HepG2 (cell line): ENCODE measurements at regions not wholly inside any gene's neighbourhood (a gene's known extent, or its start where the extent isn't known, plus 50 kb on each side); places are given as distances from the start of the nearest gene placed in this dataset.
A peak's percentile ranks its signal among the peaks of the same experiment; 100 is the strongest.

ENCODE experiments used
- ATAC-seq: fragments of 200-7000 bp; cut with Tn5 transposase; 3 replicates; pipeline ENCODE4 v1.9.1; 2020; ENCODE audit warnings: mild to moderate bottlenecking, moderate library complexity
- BruUV-seq: library from RNA; stranded (reverse); fragments of 400-500 nt; replicated peaks from 2 replicates; lab custom pipeline; 2021; lab: Mats Ljungman, UMichigan
- CTCF ChIA-PET: fragments of 300-600 bp; formaldehyde crosslinking; extraction: SDS; loops from one replicate; lab custom pipeline; 2021; ENCODE audit warnings: low total read pairs, inconsistent platforms, low intra/inter-chr PET ratio; lab: Yijun Ruan, JAX
- POLR2A ChIA-PET: fragments of 350-600 bp; sonication (Branson Sonifier 250); formaldehyde crosslinking; loops from one replicate; lab custom pipeline; 2020; ENCODE audit warnings: antibody characterized with exemption, inconsistent platforms; lab: Yijun Ruan, JAX
- DNase-seq: peaks from one replicate; pipeline ENCODE4 v3.0.0-alpha.2; 2015; ENCODE audit warnings: low spot score
- FAIRE-seq: peaks from 3 replicates; lab custom pipeline; 2011; peaks lifted over from hg19 to GRCh38; lab: Jason Lieb, UNC
- H2AFZ ChIP-seq: one replicate; pipeline ENCODE4 v1.6.1; 2011; ENCODE audit warnings: low read length, inconsistent platforms
- H3K27ac ChIP-seq: fragments of 300-600 bp; 3 replicates; pipeline ENCODE4 v1.8.0; 2011; ENCODE audit warnings: mixed run types, mild to moderate bottlenecking, mixed read lengths, low read length, inconsistent platforms; ENCODE audit not compliant: insufficient read depth; ENCODE audit errors: extremely low read length
- H3K27me3 ChIP-seq, 2 experiments: fragments of 200-600 bp in 1 of 2; 2 replicates in 1 of 2; 3 replicates in 1 of 2; pipeline versions ENCODE4 v1.6.0 to v1.8.0; 2011; ENCODE audit warnings: low read length in 2 of 2, mild to moderate bottlenecking in 2 of 2, moderate library complexity in 2 of 2, inconsistent platforms in 1 of 2; ENCODE audit not compliant: insufficient read depth in 2 of 2, control insufficient read depth in 1 of 2
- H3K36me3 ChIP-seq, 2 experiments: fragments of 200-600 bp in 1 of 2; replicated peaks in 1 of 2; 2 replicates in 1 of 2; 3 replicates in 1 of 2; pipeline versions ENCODE4 v1.5.1 to v1.8.0; 2011; ENCODE audit warnings: low read length in 2 of 2, inconsistent platforms in 1 of 2; ENCODE audit not compliant: insufficient read depth in 2 of 2, control insufficient read depth in 1 of 2
- H3K4me1 ChIP-seq: 2 replicates; pipeline ENCODE4 v1.5.1; 2012; ENCODE audit warnings: low read length, inconsistent platforms; ENCODE audit not compliant: insufficient read depth
- H3K4me2 ChIP-seq: 2 replicates; pipeline ENCODE4 v1.6.0; 2011; ENCODE audit warnings: low read depth, low read length, inconsistent platforms
- H3K4me3 ChIP-seq, 3 experiments: fragments of 200-600 bp in 1 of 3; sonication (generic), shearing (Covaris generic) in 1 of 3; replicated peaks in 1 of 3; 2 replicates each; pipeline ENCODE4 v1.5.1; 2011 to 2016; ENCODE audit warnings: low read length in 3 of 3, inconsistent platforms in 2 of 3, low read depth in 2 of 3, mild to moderate bottlenecking in 2 of 3, control low read depth in 1 of 3, mixed read lengths in 1 of 3; ENCODE audit not compliant: insufficient read depth in 1 of 3
- H3K79me2 ChIP-seq: one replicate; pipeline ENCODE4 v1.6.1; 2011; ENCODE audit warnings: low read length, inconsistent platforms; ENCODE audit not compliant: insufficient read depth
- H3K9ac ChIP-seq: 2 replicates; pipeline ENCODE4 v1.6.0; 2011; ENCODE audit warnings: mild to moderate bottlenecking, low read depth, low read length, inconsistent platforms; ENCODE audit not compliant: insufficient read depth
- H3K9me3 ChIP-seq: 2 replicates; pipeline ENCODE4 v1.5.1; 2012; ENCODE audit warnings: mild to moderate bottlenecking, low read length
- H4K20me1 ChIP-seq: 2 replicates; pipeline ENCODE4 v1.6.0; 2011; ENCODE audit warnings: inconsistent platforms, mild to moderate bottlenecking, low read length, moderate library complexity; ENCODE audit not compliant: insufficient read depth
- FOSL2 ChIP-seq: sonication (generic); formaldehyde crosslinking; IDR thresholded peaks from 2 replicates; pipeline ENCODE4 v1.4.0; 2020; ENCODE audit warnings: missing genetic modification reagents
- GFI1 ChIP-seq: sonication (generic); formaldehyde crosslinking; IDR thresholded peaks from 2 replicates; pipeline ENCODE4 v1.5.0; 2020; ENCODE audit warnings: missing genetic modification reagents, mild to moderate bottlenecking, borderline replicate concordance
- HNF4A ChIP-seq: sonication (generic); formaldehyde crosslinking; IDR thresholded peaks from 2 replicates; pipeline ENCODE4 v1.4.0; 2020; ENCODE audit warnings: missing genetic modification reagents
- HNRNPK ChIP-seq: fragments of 200-400 bp; formaldehyde crosslinking; IDR thresholded peaks from 2 replicates; pipeline ENCODE4 v1.6.1; 2018; ENCODE audit warnings: low read length, low read depth, moderate library complexity, mild to moderate bottlenecking; ENCODE audit not compliant: poor library complexity, severe bottlenecking
- KDM1A ChIP-seq: IDR thresholded peaks from 2 replicates; pipeline ENCODE4 v1.6.1; 2016; ENCODE audit warnings: missing compliant biosample characterization
- SOX5 ChIP-seq: IDR thresholded peaks from 2 replicates; pipeline ENCODE4 v1.6.1; 2016; ENCODE audit warnings: borderline replicate concordance
- ZBTB1 ChIP-seq: sonication (generic); formaldehyde crosslinking; IDR thresholded peaks from 2 replicates; pipeline ENCODE4 v1.4.0; 2020; ENCODE audit warnings: missing genetic modification reagents, borderline replicate concordance
- ZMYM2 ChIP-seq: sonication (generic); formaldehyde crosslinking; IDR thresholded peaks from 2 replicates; pipeline ENCODE4 v1.8.0; 2022; ENCODE audit warnings: mild to moderate bottlenecking, missing genetic modification reagents
- ZMYM3 ChIP-seq: sonication (generic); formaldehyde crosslinking; IDR thresholded peaks from 2 replicates; pipeline ENCODE4 v1.5.1; 2020; ENCODE audit warnings: mild to moderate bottlenecking, missing genetic modification reagents
- ZNF710 ChIP-seq: sonication (generic); formaldehyde crosslinking; IDR thresholded peaks from 2 replicates; pipeline ENCODE4 v1.5.0; 2020; ENCODE audit warnings: mild to moderate bottlenecking, missing genetic modification reagents, borderline replicate concordance
- ZNF770 ChIP-seq: sonication (generic); formaldehyde crosslinking; IDR thresholded peaks from 2 replicates; pipeline ENCODE4 v1.5.0; 2020; ENCODE audit warnings: mild to moderate bottlenecking, missing genetic modification reagents
- WGBS: methylation state at CpG from one replicate; pipeline ENCODE4 v1.1.6; 2017; ENCODE audit warnings: low lambda C conversion rate; 5-methylcytosine and 5-hydroxymethylcytosine counted together
- in situ Hi-C: cut with HindIII; loops from 2 replicates; pipeline ENCODE4 v1.10.0; 2017; ENCODE audit warnings: low pct_unique_long_range_greater_than_20kb; ENCODE audit not compliant: extremely low pct_ligation_motif_present
- intact Hi-C: fragments of 100-400 bp; cut with micrococcal nuclease; formaldehyde crosslinking; loops from one replicate; pipeline ENCODE4 v1.10.0; 2022; ENCODE audit not compliant: unreplicated experiment
- TF ChIP-seq, protein P1 (sequence below): sonication (generic); IDR thresholded peaks from 2 replicates; pipeline ENCODE4 v1.6.1; 2016; ENCODE audit warnings: low read depth, borderline replicate concordance
- TF ChIP-seq, protein P2 (sequence below): IDR thresholded peaks from 2 replicates; pipeline ENCODE4 v1.4.0; 2020; ENCODE audit warnings: mild to moderate bottlenecking, missing genetic modification reagents

- Histone ChIP-seq H3K4me2 (0 out of 2 replicates have a peak overlapping the region, but pooled peaks have one; percentile 1), H2AFZ (no peak overlapping the region), H3K9ac (no peak overlapping the region), H4K20me1 (no peaks in the 10 kb centered on the region), H3K9me3 (no peaks in the 10 kb centered on the region), H3K4me3 (no peak overlapping the region), H3K36me3 (no peaks in the 10 kb centered on the region), H3K27ac (no peak overlapping the region), H3K4me1 (peaks cover 39% of the 10 kb centered on the region), H3K79me2 (no peaks in the 10 kb centered on the region), H3K27me3 (peaks cover 1 to 9% of the 10 kb centered on the region in 2 experiments; a peak in 1 of 5 replicates)
- FAIRE-seq (no peak), ATAC-seq (peak; percentile 29; the same call in 1 of the 3 replicates), DNase-seq (peak; percentile 49)
- POLR2A ChIA-PET: no interaction called here
- 27% methylated on average over 10 of the region's 10 CpGs for WGBS
- CTCF ChIA-PET: no interaction called here
- intact Hi-C loops: no loop called here
- in situ Hi-C loops: no loop called here
- no TSS peak for BruUV-seq
- TF ChIP-seq ZMYM3 (CRISPR knock-in tag) (peak; percentile 33; the same call in 1 of the 2 replicates), KDM1A (peak; percentile 24; the same call in 1 of the 2 replicates), HNF4A (CRISPR knock-in tag) (peak; percentile 68), GFI1 (CRISPR knock-in tag) (no peak), FOSL2 (CRISPR knock-in tag) (peak; percentile 74), ZMYM2 (no peak), SOX5 (CRISPR knock-in tag) (peak; percentile 34; the same call in 1 of the 2 replicates), HNRNPK (no peak), ZNF770 (CRISPR knock-in tag) (peak; percentile 95), ZNF710 (CRISPR knock-in tag) (0 out of 2 replicates have a peak, but pooled peaks have one; percentile 20), ZBTB1 (no peak)
- TF ChIP-seq, protein P1, sequence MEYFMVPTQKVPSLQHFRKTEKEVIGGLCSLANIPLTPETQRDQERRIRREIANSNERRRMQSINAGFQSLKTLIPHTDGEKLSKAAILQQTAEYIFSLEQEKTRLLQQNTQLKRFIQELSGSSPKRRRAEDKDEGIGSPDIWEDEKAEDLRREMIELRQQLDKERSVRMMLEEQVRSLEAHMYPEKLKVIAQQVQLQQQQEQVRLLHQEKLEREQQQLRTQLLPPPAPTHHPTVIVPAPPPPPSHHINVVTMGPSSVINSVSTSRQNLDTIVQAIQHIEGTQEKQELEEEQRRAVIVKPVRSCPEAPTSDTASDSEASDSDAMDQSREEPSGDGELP: peak; percentile 69; the same call in 1 of the 2 replicates
- TF ChIP-seq, protein P2, sequence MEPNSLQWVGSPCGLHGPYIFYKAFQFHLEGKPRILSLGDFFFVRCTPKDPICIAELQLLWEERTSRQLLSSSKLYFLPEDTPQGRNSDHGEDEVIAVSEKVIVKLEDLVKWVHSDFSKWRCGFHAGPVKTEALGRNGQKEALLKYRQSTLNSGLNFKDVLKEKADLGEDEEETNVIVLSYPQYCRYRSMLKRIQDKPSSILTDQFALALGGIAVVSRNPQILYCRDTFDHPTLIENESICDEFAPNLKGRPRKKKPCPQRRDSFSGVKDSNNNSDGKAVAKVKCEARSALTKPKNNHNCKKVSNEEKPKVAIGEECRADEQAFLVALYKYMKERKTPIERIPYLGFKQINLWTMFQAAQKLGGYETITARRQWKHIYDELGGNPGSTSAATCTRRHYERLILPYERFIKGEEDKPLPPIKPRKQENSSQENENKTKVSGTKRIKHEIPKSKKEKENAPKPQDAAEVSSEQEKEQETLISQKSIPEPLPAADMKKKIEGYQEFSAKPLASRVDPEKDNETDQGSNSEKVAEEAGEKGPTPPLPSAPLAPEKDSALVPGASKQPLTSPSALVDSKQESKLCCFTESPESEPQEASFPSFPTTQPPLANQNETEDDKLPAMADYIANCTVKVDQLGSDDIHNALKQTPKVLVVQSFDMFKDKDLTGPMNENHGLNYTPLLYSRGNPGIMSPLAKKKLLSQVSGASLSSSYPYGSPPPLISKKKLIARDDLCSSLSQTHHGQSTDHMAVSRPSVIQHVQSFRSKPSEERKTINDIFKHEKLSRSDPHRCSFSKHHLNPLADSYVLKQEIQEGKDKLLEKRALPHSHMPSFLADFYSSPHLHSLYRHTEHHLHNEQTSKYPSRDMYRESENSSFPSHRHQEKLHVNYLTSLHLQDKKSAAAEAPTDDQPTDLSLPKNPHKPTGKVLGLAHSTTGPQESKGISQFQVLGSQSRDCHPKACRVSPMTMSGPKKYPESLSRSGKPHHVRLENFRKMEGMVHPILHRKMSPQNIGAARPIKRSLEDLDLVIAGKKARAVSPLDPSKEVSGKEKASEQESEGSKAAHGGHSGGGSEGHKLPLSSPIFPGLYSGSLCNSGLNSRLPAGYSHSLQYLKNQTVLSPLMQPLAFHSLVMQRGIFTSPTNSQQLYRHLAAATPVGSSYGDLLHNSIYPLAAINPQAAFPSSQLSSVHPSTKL (CRISPR knock-in tag): 0 out of 2 replicates have a peak, but pooled peaks have one; percentile 12
These were observed 62.1 kb upstream of the ZNF516 start for GRCh38 chr18:76557026-76557575.
